ENCODE measurements at regions not wholly inside any gene's neighbourhood (a gene's known extent, or its start where the extent isn't known, plus 50 kb on each side); places are given as distances from the start of the nearest gene placed in this dataset.

GRCh38 chr2:195606179-195606578 is 50.8 kb upstream of the SLC39A10 start:
- DNase-seq = no peak

GRCh38 chr2:195604706-195605105 is 52.3 kb upstream of the SLC39A10 start:
- no peak for DNase-seq

- DNase-seq = no peak
Measured at GRCh38 chr2:195603998-195604397, 53.0 kb upstream of the SLC39A10 start.

- DNase-seq = no peak
Measured at GRCh38 chr2:195603408-195603807, 53.6 kb upstream of the SLC39A10 start.

- no peak for DNase-seq
Measured at GRCh38 chr2:195602687-195603086, 54.3 kb upstream of the SLC39A10 start.

GRCh38 chr2:195601361-195601760 is 55.7 kb upstream of the SLC39A10 start:
- no peak for DNase-seq

GRCh38 chr2:195600778-195601177 is 56.2 kb upstream of the SLC39A10 start:
- no peak for DNase-seq

GRCh38 chr2:195596840-195597239 is 60.2 kb upstream of the SLC39A10 start:
- DNase-seq = no peak

GRCh38 chr2:195595825-195596224 is 61.2 kb upstream of the SLC39A10 start:
- DNase-seq = no peak

GRCh38 chr2:195594919-195595694 is 61.9 kb upstream of the SLC39A10 start:
- DNase-seq = no peak

GRCh38 chr2:195594248-195594647 is 62.8 kb upstream of the SLC39A10 start:
- DNase-seq = no peak

- DNase-seq = no peak
Measured at GRCh38 chr2:195592105-195592504, 64.9 kb upstream of the SLC39A10 start.

GRCh38 chr2:195590861-195591205 is 66.2 kb upstream of the SLC39A10 start:
- DNase-seq = no peak

- no peak for DNase-seq
Measured at GRCh38 chr2:195590199-195590860, 66.7 kb upstream of the SLC39A10 start.

- DNase-seq = no peak
Measured at GRCh38 chr2:195587966-195588365, 69.1 kb upstream of the SLC39A10 start.

GRCh38 chr2:195586062-195586714 is 70.8 kb upstream of the SLC39A10 start:
- DNase-seq = no peak

GRCh38 chr2:195582188-195582587 is 74.8 kb upstream of the SLC39A10 start:
- DNase-seq = no peak

- no peak for DNase-seq
Measured at GRCh38 chr2:195579776-195580555, 77.1 kb upstream of the SLC39A10 start.

- DNase-seq = no peak
Measured at GRCh38 chr2:195575879-195576401, 81.1 kb upstream of the SLC39A10 start.

GRCh38 chr2:195575016-195575415 is 82.0 kb upstream of the SLC39A10 start:
- no peak for DNase-seq

GRCh38 chr2:195574312-195574711 is 82.7 kb upstream of the SLC39A10 start:
- no peak for DNase-seq

- DNase-seq = no peak
Measured at GRCh38 chr2:195572895-195573683, 83.9 kb upstream of the SLC39A10 start.

Data from activated CD4-positive, alpha-beta T cell treated with anti-CD3 and anti-CD28 coated beads for 1 hour (primary cell).